IMR-90 (cell line): ENCODE measurements at regions not wholly inside any gene's neighbourhood (a gene's known extent, or its start where the extent isn't known, plus 50 kb on each side); places are given as distances from the start of the nearest gene placed in this dataset.

Experiments used
- ATAC-seq: fragments of 200-7000 bp; cut with Tn5 transposase; 2 replicates; pipeline ENCODE4 v1.9.1; 2020; ENCODE audit warnings: low read depth, mild to moderate bottlenecking, moderate library complexity
- BruUV-seq: library from RNA; stranded (reverse); fragments of 400-500 nt; replicated peaks from 2 replicates; lab custom pipeline; 2021; lab: Mats Ljungman, UMichigan
- CTCF ChIA-PET: fragments of 300-600 bp; formaldehyde crosslinking; extraction: SDS; loops from one replicate; lab custom pipeline; 2021; ENCODE audit warnings: antibody characterized with exemption; lab: Yijun Ruan, JAX
- POLR2A ChIA-PET: fragments of 300-600 bp; sonication (Branson Sonifier 250); formaldehyde crosslinking; loops from one replicate; lab custom pipeline; 2022; ENCODE audit warnings: antibody characterized with exemption; ENCODE audit not compliant: unreplicated experiment; lab: Charles Lee
- DNase-seq: peaks from one replicate; pipeline ENCODE4 v3.0.0; 2013
- H2AFZ ChIP-seq: replicated peaks from 2 replicates; pipeline ENCODE3; 2013; ENCODE audit warnings: low read length, mild to moderate bottlenecking; ENCODE audit not compliant: poor library complexity
- H2AK5ac ChIP-seq: 2 replicates; pipeline ENCODE4 v1.6.1; 2013; ENCODE audit warnings: low read depth, low read length, inconsistent platforms
- H2AK9ac ChIP-seq: replicated peaks from 2 replicates; pipeline ENCODE3; 2013; ENCODE audit warnings: mild to moderate bottlenecking, low read depth, low read length, moderate library complexity; ENCODE audit not compliant: poor library complexity
- H2BK120ac ChIP-seq: 2 replicates; pipeline ENCODE4 v1.6.1; 2013; ENCODE audit warnings: low read depth, low read length, inconsistent platforms
- H2BK15ac ChIP-seq: 3 replicates; pipeline ENCODE4 v1.6.1; 2013; ENCODE audit warnings: low read depth, low read length, inconsistent platforms
- H2BK20ac ChIP-seq: 2 replicates; pipeline ENCODE4 v1.6.1; 2013; ENCODE audit warnings: low read depth, mild to moderate bottlenecking, inconsistent platforms, low read length, moderate library complexity
- H2BK5ac ChIP-seq: 2 replicates; pipeline ENCODE4 v1.6.1; 2013; ENCODE audit warnings: mild to moderate bottlenecking, low read depth, low read length, inconsistent platforms; ENCODE audit not compliant: poor library complexity, severe bottlenecking
- H3K14ac ChIP-seq: replicated peaks from 2 replicates; pipeline ENCODE4 v1.6.1; 2013; ENCODE audit warnings: low read depth, low read length, inconsistent platforms
- H3K18ac ChIP-seq: 2 replicates; pipeline ENCODE4 v1.6.1; 2013; ENCODE audit warnings: low read depth, low read length, control low read depth
- H3K23ac ChIP-seq: 2 replicates; pipeline ENCODE4 v1.6.1; 2013; ENCODE audit warnings: low read depth, low read length, inconsistent platforms
- H3K27ac ChIP-seq: 2 replicates; pipeline ENCODE4 v1.5.1; 2013; ENCODE audit warnings: mild to moderate bottlenecking, control low read depth, low read length; ENCODE audit not compliant: insufficient read depth
- H3K27me3 ChIP-seq: 2 replicates; pipeline ENCODE4 v1.6.1; 2013; ENCODE audit warnings: low read length; ENCODE audit not compliant: control insufficient read depth, insufficient read depth
- H3K36me3 ChIP-seq: 2 replicates; pipeline ENCODE4 v1.6.1; 2013; ENCODE audit warnings: low read length, mixed read lengths; ENCODE audit not compliant: control insufficient read depth, insufficient read depth
- H3K4ac ChIP-seq: 2 replicates; pipeline ENCODE4 v1.6.1; 2013; ENCODE audit warnings: low read depth, low read length, inconsistent platforms
- H3K4me1 ChIP-seq: 2 replicates; pipeline ENCODE4 v1.6.1; 2013; ENCODE audit warnings: low read length, mixed read lengths; ENCODE audit not compliant: control insufficient read depth, insufficient read depth
- H3K4me2 ChIP-seq: 2 replicates; pipeline ENCODE4 v1.6.1; 2013; ENCODE audit warnings: low read depth, mild to moderate bottlenecking, control low read depth, low read length, moderate library complexity
- H3K4me3 ChIP-seq: 2 replicates; pipeline ENCODE4 v1.5.1; 2013; ENCODE audit warnings: low read depth, mild to moderate bottlenecking, control low read depth, low read length, moderate library complexity; ENCODE audit not compliant: insufficient read depth
- H3K56ac ChIP-seq: 2 replicates; pipeline ENCODE4 v1.6.1; 2013; ENCODE audit warnings: low read length, inconsistent platforms; ENCODE audit not compliant: insufficient read depth; ENCODE audit errors: extremely low read depth
- H3K79me1 ChIP-seq, 2 experiments: 2 replicates each; pipeline ENCODE4 v1.6.1; 2013; ENCODE audit warnings: low read length in 2 of 2, inconsistent platforms in 1 of 2, low read depth in 1 of 2
- H3K9ac ChIP-seq: 2 replicates; pipeline ENCODE4 v1.6.1; 2013; ENCODE audit warnings: low read depth, low read length, control low read depth
- H3K9me1 ChIP-seq: 2 replicates; pipeline ENCODE4 v1.6.1; 2013; ENCODE audit warnings: low read length, inconsistent platforms; ENCODE audit not compliant: insufficient read depth
- H3K9me3 ChIP-seq: 2 replicates; pipeline ENCODE4 v1.6.1; 2013; ENCODE audit warnings: low read length; ENCODE audit not compliant: control insufficient read depth, insufficient read depth
- H4K20me1 ChIP-seq: 2 replicates; pipeline ENCODE4 v1.6.1; 2013; ENCODE audit warnings: low read length, inconsistent platforms; ENCODE audit not compliant: insufficient read depth
- H4K5ac ChIP-seq: 2 replicates; pipeline ENCODE4 v1.6.1; 2013; ENCODE audit warnings: mild to moderate bottlenecking, low read depth, low read length, control low read depth
- H4K8ac ChIP-seq, 2 experiments: 2 replicates each; pipeline ENCODE4 v1.6.1; 2013; ENCODE audit warnings: low read depth in 2 of 2, low read length in 2 of 2, control low read depth in 1 of 2, inconsistent platforms in 1 of 2
- H4K91ac ChIP-seq: 2 replicates; pipeline ENCODE4 v1.6.1; 2013; ENCODE audit warnings: low read depth, low read length, inconsistent platforms; ENCODE audit not compliant: insufficient read depth
- BHLHE40 ChIP-seq: fragments of 150-350 bp; IDR thresholded peaks from 2 replicates; pipeline ENCODE4 v1.6.1; 2016; ENCODE audit warnings: mild to moderate bottlenecking, low read depth, low read length
- CEBPB ChIP-seq: IDR thresholded peaks from 2 replicates; pipeline ENCODE4 v1.6.1; 2012; ENCODE audit warnings: low read depth, low read length, improper control_type of control experiment
- CHD1 ChIP-seq: IDR thresholded peaks from 2 replicates; pipeline ENCODE4 v1.6.1; 2012; ENCODE audit warnings: low read depth, low read length, improper control_type of control experiment
- FOS ChIP-seq: fragments of 150-350 bp; IDR thresholded peaks from 2 replicates; pipeline ENCODE4 v1.6.1; 2016; ENCODE audit warnings: low read depth, low read length
- MAZ ChIP-seq: IDR thresholded peaks from 2 replicates; pipeline ENCODE4 v1.6.1; 2012; ENCODE audit warnings: low read depth, mild to moderate bottlenecking, low read length, improper control_type of control experiment, moderate library complexity, borderline replicate concordance
- MXI1 ChIP-seq: IDR thresholded peaks from 2 replicates; pipeline ENCODE4 v1.6.1; 2012; ENCODE audit warnings: low read depth, mild to moderate bottlenecking, low read length, moderate library complexity, borderline replicate concordance
- NFE2L2 ChIP-seq: fragments of 150-350 bp; IDR thresholded peaks from 2 replicates; pipeline ENCODE4 v1.6.1; 2016; ENCODE audit warnings: low read depth, mild to moderate bottlenecking, low read length
- POLR2A ChIP-seq: IDR thresholded peaks from 2 replicates; pipeline ENCODE4 v1.6.1; 2012; ENCODE audit warnings: mild to moderate bottlenecking, low read depth, low read length
- RCOR1 ChIP-seq: IDR thresholded peaks from 2 replicates; pipeline ENCODE4 v1.6.1; 2012; ENCODE audit warnings: mild to moderate bottlenecking, low read length, improper control_type of control experiment; ENCODE audit not compliant: insufficient replicate concordance
- RFX5 ChIP-seq: IDR thresholded peaks from 2 replicates; pipeline ENCODE4 v1.8.0; 2012; ENCODE audit warnings: low read depth, mild to moderate bottlenecking, low read length, moderate library complexity
- SMC3 ChIP-seq: fragments of 150-350 bp; IDR thresholded peaks from 2 replicates; pipeline ENCODE4 v1.6.1; 2016; ENCODE audit warnings: low read depth, mild to moderate bottlenecking, antibody characterized with exemption, low read length, moderate library complexity
- WGBS, 2 experiments: methylation state at CpG; one replicate each; pipeline versions ENCODE4 v1.1.5 to v1.1.7; 2013; ENCODE audit warnings: missing lambda C conversion rate in 2 of 2; ENCODE audit not compliant: insufficient read length in 1 of 2; ENCODE audit errors: extremely low coverage in 2 of 2; 5-methylcytosine and 5-hydroxymethylcytosine counted together
- dilution Hi-C: fragments of 300-500 bp; cut with HindIII; formaldehyde crosslinking; loops from one replicate; pipeline ENCODE4 v1.14.3; 2018; ENCODE audit warnings: low sequenced_read_pairs; ENCODE audit not compliant: unreplicated experiment
- in situ Hi-C: fragments of 300-500 bp; cut with MboI; formaldehyde crosslinking; loops from 3 replicates; pipeline ENCODE4 v1.14.3; 2019; ENCODE audit warnings: low sequenced_read_pairs, inconsistent platforms, mixed read lengths
- intact Hi-C: fragments of 100-400 bp; cut with micrococcal nuclease; formaldehyde crosslinking; loops from 2 replicates; pipeline ENCODE4 v1.10.0; 2022
- TF ChIP-seq, protein P1 (sequence below): fragments of 150-350 bp; IDR thresholded peaks from 2 replicates; pipeline ENCODE4 v1.6.1; 2017; ENCODE audit warnings: mild to moderate bottlenecking, antibody characterized with exemption, low read length, low read depth
- TF ChIP-seq, protein P2 (sequence below): fragments of 150-350 bp; IDR thresholded peaks from 2 replicates; pipeline ENCODE4 v1.6.1; 2016; ENCODE audit warnings: low read depth, mild to moderate bottlenecking, low read length, moderate library complexity, borderline replicate concordance

GRCh38 chr9:1606253-1606652 is 408.9 kb upstream of the SMARCA2 start:
- H4K8ac ChIP-seq = no peak overlapping the region
- no peak overlapping the region for H2AFZ ChIP-seq
- peaks cover 10% of the 10 kb centered on the region for H3K9me3 ChIP-seq
- H3K27me3 ChIP-seq = no peaks in the 10 kb centered on the region
- no peak overlapping the region for H3K9ac ChIP-seq
- in situ Hi-C loops = no loop called here
- H2BK5ac ChIP-seq = no peak overlapping the region
- POLR2A ChIA-PET = no interaction called here
- no peak overlapping the region for H3K4ac ChIP-seq
- no peak overlapping the region for H3K56ac ChIP-seq
- no peak for ATAC-seq
- no peak overlapping the region for H2BK20ac ChIP-seq
- no peaks in the 10 kb centered on the region for H3K9me1 ChIP-seq
- no peaks in the 10 kb centered on the region for H4K20me1 ChIP-seq
- H2BK120ac ChIP-seq = no peak overlapping the region
- no peak overlapping the region for H2AK9ac ChIP-seq
- H3K36me3 ChIP-seq = no peaks in the 10 kb centered on the region
- CTCF ChIA-PET = no interaction called here
- H3K14ac ChIP-seq = no peak overlapping the region
- no peak overlapping the region for H3K4me3 ChIP-seq
- H3K27ac ChIP-seq = no peak overlapping the region
- no peak overlapping the region for H2AK5ac ChIP-seq
- intact Hi-C loops = no loop called here
- H3K79me1 ChIP-seq = no peaks in the 10 kb centered on the region
- no peaks in the 10 kb centered on the region for H3K4me1 ChIP-seq
- H3K23ac ChIP-seq = no peak overlapping the region
- DNase-seq = no peak
- BruUV-seq = no TSS peak
- no CpG with 5 or more reads among the region's 5 CpGs for WGBS, 2 experiments
- H4K91ac ChIP-seq = no peak overlapping the region
- no peak for TF ChIP-seq BHLHE40
- no peak for TF ChIP-seq POLR2A
- no peak for TF ChIP-seq NFE2L2
- no peak for TF ChIP-seq MAZ
- no peak for TF ChIP-seq CEBPB
- no peak for TF ChIP-seq MXI1
- no peak for TF ChIP-seq CHD1
- TF ChIP-seq SMC3 = no peak
- TF ChIP-seq RFX5 = no peak
- TF ChIP-seq, protein P1, sequence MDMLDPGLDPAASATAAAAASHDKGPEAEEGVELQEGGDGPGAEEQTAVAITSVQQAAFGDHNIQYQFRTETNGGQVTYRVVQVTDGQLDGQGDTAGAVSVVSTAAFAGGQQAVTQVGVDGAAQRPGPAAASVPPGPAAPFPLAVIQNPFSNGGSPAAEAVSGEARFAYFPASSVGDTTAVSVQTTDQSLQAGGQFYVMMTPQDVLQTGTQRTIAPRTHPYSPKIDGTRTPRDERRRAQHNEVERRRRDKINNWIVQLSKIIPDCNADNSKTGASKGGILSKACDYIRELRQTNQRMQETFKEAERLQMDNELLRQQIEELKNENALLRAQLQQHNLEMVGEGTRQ = no peak
- TF ChIP-seq RCOR1 = no peak
- TF ChIP-seq, protein P2, sequence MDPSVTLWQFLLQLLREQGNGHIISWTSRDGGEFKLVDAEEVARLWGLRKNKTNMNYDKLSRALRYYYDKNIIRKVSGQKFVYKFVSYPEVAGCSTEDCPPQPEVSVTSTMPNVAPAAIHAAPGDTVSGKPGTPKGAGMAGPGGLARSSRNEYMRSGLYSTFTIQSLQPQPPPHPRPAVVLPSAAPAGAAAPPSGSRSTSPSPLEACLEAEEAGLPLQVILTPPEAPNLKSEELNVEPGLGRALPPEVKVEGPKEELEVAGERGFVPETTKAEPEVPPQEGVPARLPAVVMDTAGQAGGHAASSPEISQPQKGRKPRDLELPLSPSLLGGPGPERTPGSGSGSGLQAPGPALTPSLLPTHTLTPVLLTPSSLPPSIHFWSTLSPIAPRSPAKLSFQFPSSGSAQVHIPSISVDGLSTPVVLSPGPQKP = no peak
- TF ChIP-seq FOS = no peak
- dilution Hi-C loops = no loop called here
- H3K18ac ChIP-seq = no peak overlapping the region
- H4K5ac ChIP-seq = no peak overlapping the region
- no peak overlapping the region for H3K4me2 ChIP-seq
- no peak overlapping the region for H2BK15ac ChIP-seq
